ENCODE measurements at regions not wholly inside any gene's neighbourhood (a gene's known extent, or its start where the extent isn't known, plus 50 kb on each side); places are given as distances from the start of the nearest gene placed in this dataset.
A peak's percentile ranks its signal among the peaks of the same experiment; 100 is the strongest.

GRCh38 chr17:71528210-71528609 lies 592.6 kb upstream of the SOX9 start:
- TF ChIP-seq POLR2A (IDR thresholded peaks at IDR 0.05; ENCODE audit: low read depth, low read length), result no peak
- TF ChIP-seq PAX5 (IDR thresholded peaks at IDR 0.05; ENCODE audit: insufficient read depth, low read length, severe bottlenecking), result no peak
- no peak for TF ChIP-seq POU2F2 (IDR thresholded peaks at IDR 0.05; ENCODE audit: low read depth, low read length)
- TF ChIP-seq SPI1 (IDR thresholded peaks at IDR 0.05; ENCODE audit: low read depth, low read length), result no peak
- TF ChIP-seq TAF1 (IDR thresholded peaks at IDR 0.05; ENCODE audit: low read depth, low read length), result no peak
- TF ChIP-seq POLR2AphosphoS5 (IDR thresholded peaks at IDR 0.05; ENCODE audit: low read depth, low read length), result no peak
- FAIRE-seq (no peak), DNase-seq (ENCODE audit: insufficient read length, low spot score) (no peak)

- DNase-seq (ENCODE audit: insufficient read length, low spot score) (no peak), FAIRE-seq (no peak)
- TF ChIP-seq POLR2A (IDR thresholded peaks at IDR 0.05; ENCODE audit: low read depth, low read length) (no peak), POLR2AphosphoS5 (IDR thresholded peaks at IDR 0.05; ENCODE audit: low read depth, low read length) (no peak), SPI1 (IDR thresholded peaks at IDR 0.05; ENCODE audit: low read depth, low read length) (no peak), TAF1 (IDR thresholded peaks at IDR 0.05; ENCODE audit: low read depth, low read length) (no peak), PAX5 (IDR thresholded peaks at IDR 0.05; ENCODE audit: insufficient read depth, low read length, severe bottlenecking) (no peak), POU2F2 (IDR thresholded peaks at IDR 0.05; ENCODE audit: low read depth, low read length) (no peak)
These were observed 590.6 kb upstream of the SOX9 start for GRCh38 chr17:71530248-71530647.

GRCh38 chr17:71535321-71535720 lies 585.5 kb upstream of the SOX9 start:
- TF ChIP-seq PAX5 (IDR thresholded peaks at IDR 0.05; ENCODE audit: insufficient read depth, low read length, severe bottlenecking) (no peak), SPI1 (IDR thresholded peaks at IDR 0.05; ENCODE audit: low read depth, low read length) (no peak), POU2F2 (IDR thresholded peaks at IDR 0.05; ENCODE audit: low read depth, low read length) (no peak), POLR2AphosphoS5 (IDR thresholded peaks at IDR 0.05; ENCODE audit: low read depth, low read length) (no peak), POLR2A (IDR thresholded peaks at IDR 0.05; ENCODE audit: low read depth, low read length) (no peak)
- DNase-seq (ENCODE audit: insufficient read length, low spot score), result no peak
- FAIRE-seq, result no peak

- TF ChIP-seq SPI1 (IDR thresholded peaks at IDR 0.05; ENCODE audit: low read depth, low read length), result no peak
- no peak for TF ChIP-seq POLR2AphosphoS5 (IDR thresholded peaks at IDR 0.05; ENCODE audit: low read depth, low read length)
- no peak for TF ChIP-seq POLR2A (IDR thresholded peaks at IDR 0.05; ENCODE audit: low read depth, low read length)
- no peak for TF ChIP-seq PAX5 (IDR thresholded peaks at IDR 0.05; ENCODE audit: insufficient read depth, low read length, severe bottlenecking)
- no peak for DNase-seq (ENCODE audit: insufficient read length, low spot score)
- no peak for FAIRE-seq
These were observed 574.4 kb upstream of the SOX9 start for GRCh38 chr17:71546419-71546818.

GRCh38 chr17:71547904-71548303 lies 572.9 kb upstream of the SOX9 start:
- FAIRE-seq (no peak), DNase-seq (ENCODE audit: insufficient read length, low spot score) (no peak)
- TF ChIP-seq PAX5 (IDR thresholded peaks at IDR 0.05; ENCODE audit: insufficient read depth, low read length, severe bottlenecking), result no peak
- no peak for TF ChIP-seq POLR2A (IDR thresholded peaks at IDR 0.05; ENCODE audit: low read depth, low read length)
- TF ChIP-seq TAF1 (IDR thresholded peaks at IDR 0.05; ENCODE audit: low read depth, low read length), result no peak
- TF ChIP-seq POU2F2 (IDR thresholded peaks at IDR 0.05; ENCODE audit: low read depth, low read length), result no peak
- TF ChIP-seq POLR2AphosphoS5 (IDR thresholded peaks at IDR 0.05; ENCODE audit: low read depth, low read length), result no peak
- no peak for TF ChIP-seq SPI1 (IDR thresholded peaks at IDR 0.05; ENCODE audit: low read depth, low read length)

GRCh38 chr17:71548540-71549190 lies 572.2 kb upstream of the SOX9 start:
- FAIRE-seq, result no peak
- no peak for DNase-seq (ENCODE audit: insufficient read length, low spot score)
- TF ChIP-seq POLR2A (IDR thresholded peaks at IDR 0.05; ENCODE audit: low read depth, low read length) (no peak), PAX5 (IDR thresholded peaks at IDR 0.05; ENCODE audit: insufficient read depth, low read length, severe bottlenecking) (no peak), SPI1 (IDR thresholded peaks at IDR 0.05; ENCODE audit: low read depth, low read length) (no peak), TAF1 (IDR thresholded peaks at IDR 0.05; ENCODE audit: low read depth, low read length) (no peak), POU2F2 (IDR thresholded peaks at IDR 0.05; ENCODE audit: low read depth, low read length) (no peak), POLR2AphosphoS5 (IDR thresholded peaks at IDR 0.05; ENCODE audit: low read depth, low read length) (no peak)

- DNase-seq (ENCODE audit: insufficient read length, low spot score) (no peak), FAIRE-seq (no peak)
- no peak for TF ChIP-seq POLR2AphosphoS5 (IDR thresholded peaks at IDR 0.05; ENCODE audit: low read depth, low read length)
- no peak for TF ChIP-seq TAF1 (IDR thresholded peaks at IDR 0.05; ENCODE audit: low read depth, low read length)
- TF ChIP-seq SPI1 (IDR thresholded peaks at IDR 0.05; ENCODE audit: low read depth, low read length), result no peak
- TF ChIP-seq PAX5 (IDR thresholded peaks at IDR 0.05; ENCODE audit: insufficient read depth, low read length, severe bottlenecking), result no peak
- TF ChIP-seq POLR2A (IDR thresholded peaks at IDR 0.05; ENCODE audit: low read depth, low read length), result no peak
- TF ChIP-seq POU2F2 (IDR thresholded peaks at IDR 0.05; ENCODE audit: low read depth, low read length), result no peak
These were observed 570.1 kb upstream of the SOX9 start for GRCh38 chr17:71550675-71551074.

GRCh38 chr17:71553381-71553780 lies 567.4 kb upstream of the SOX9 start:
- no peak for DNase-seq (ENCODE audit: insufficient read length, low spot score)
- TF ChIP-seq SPI1 (IDR thresholded peaks at IDR 0.05; ENCODE audit: low read depth, low read length) (0 out of 2 replicates have a peak, but pooled peaks have one; percentile 16), POU2F2 (IDR thresholded peaks at IDR 0.05; ENCODE audit: low read depth, low read length) (no peak)
- no peak for FAIRE-seq

GRCh38 chr17:71558901-71559300 lies 561.9 kb upstream of the SOX9 start:
- no peak for DNase-seq (ENCODE audit: insufficient read length, low spot score)
- TF ChIP-seq SPI1 (IDR thresholded peaks at IDR 0.05; ENCODE audit: low read depth, low read length) (no peak), TAF1 (IDR thresholded peaks at IDR 0.05; ENCODE audit: low read depth, low read length) (no peak)
- no peak for FAIRE-seq

- DNase-seq (ENCODE audit: insufficient read length, low spot score) (no peak), FAIRE-seq (no peak)
- TF ChIP-seq POLR2A (IDR thresholded peaks at IDR 0.05; ENCODE audit: low read depth, low read length) (no peak), POU2F2 (IDR thresholded peaks at IDR 0.05; ENCODE audit: low read depth, low read length) (no peak), SPI1 (IDR thresholded peaks at IDR 0.05; ENCODE audit: low read depth, low read length) (no peak), PAX5 (IDR thresholded peaks at IDR 0.05; ENCODE audit: insufficient read depth, low read length, severe bottlenecking) (no peak), TAF1 (IDR thresholded peaks at IDR 0.05; ENCODE audit: low read depth, low read length) (no peak), POLR2AphosphoS5 (IDR thresholded peaks at IDR 0.05; ENCODE audit: low read depth, low read length) (no peak)
These were observed 548.5 kb upstream of the SOX9 start for GRCh38 chr17:71572343-71572742.
